HG03439 (cell line): ENCODE measurements at regions not wholly inside any gene's neighbourhood (a gene's known extent, or its start where the extent isn't known, plus 50 kb on each side); places are given as distances from the start of the nearest gene placed in this dataset.
A peak's percentile ranks its signal among the peaks of the same experiment; 100 is the strongest.
"Not testable (repeated sequence)": the region's sequence is repeated elsewhere in the genome, so short reads cannot be mapped to it uniquely, and the experiment has no call there.

Experiments
- ATAC-seq: cut with Tn5 transposase; IDR thresholded peaks from one replicate; pipeline ENCODE4 v1.9.1; 2021; ENCODE audit warnings: mild to moderate bottlenecking, moderate library complexity; ENCODE audit not compliant: unreplicated experiment

DNA sequence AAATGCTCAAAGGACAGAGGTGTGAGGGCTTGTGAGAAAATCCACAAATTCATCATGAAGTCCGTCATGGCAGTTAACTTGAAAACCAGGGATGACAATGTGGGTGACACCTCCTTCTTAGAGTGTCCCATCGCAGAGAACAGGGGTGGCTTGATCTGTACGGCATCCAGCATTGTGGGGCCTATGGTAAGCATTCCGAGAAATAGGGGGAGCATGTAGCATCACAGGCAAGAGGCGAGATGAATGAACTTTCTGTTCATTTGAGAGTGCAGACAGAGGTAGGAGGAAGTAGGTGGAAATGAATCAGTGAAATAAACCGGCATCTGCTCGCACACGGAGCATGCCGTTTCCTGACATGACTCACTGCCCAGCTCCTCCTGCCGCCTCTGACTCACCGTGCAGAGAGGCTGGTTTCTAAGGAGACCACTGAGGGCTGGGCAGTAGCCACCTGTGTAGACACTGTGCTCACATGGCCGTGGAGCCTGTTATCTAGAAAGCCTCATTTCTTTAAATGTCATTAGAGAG lies 339.0 kb downstream of the RFC3 start:
- peak; percentile 100 for ATAC-seq

- no peak for ATAC-seq
These were observed 342.0 kb downstream of the RFC3 start for GRCh38 chr13:34159946-34160345.

DNA sequence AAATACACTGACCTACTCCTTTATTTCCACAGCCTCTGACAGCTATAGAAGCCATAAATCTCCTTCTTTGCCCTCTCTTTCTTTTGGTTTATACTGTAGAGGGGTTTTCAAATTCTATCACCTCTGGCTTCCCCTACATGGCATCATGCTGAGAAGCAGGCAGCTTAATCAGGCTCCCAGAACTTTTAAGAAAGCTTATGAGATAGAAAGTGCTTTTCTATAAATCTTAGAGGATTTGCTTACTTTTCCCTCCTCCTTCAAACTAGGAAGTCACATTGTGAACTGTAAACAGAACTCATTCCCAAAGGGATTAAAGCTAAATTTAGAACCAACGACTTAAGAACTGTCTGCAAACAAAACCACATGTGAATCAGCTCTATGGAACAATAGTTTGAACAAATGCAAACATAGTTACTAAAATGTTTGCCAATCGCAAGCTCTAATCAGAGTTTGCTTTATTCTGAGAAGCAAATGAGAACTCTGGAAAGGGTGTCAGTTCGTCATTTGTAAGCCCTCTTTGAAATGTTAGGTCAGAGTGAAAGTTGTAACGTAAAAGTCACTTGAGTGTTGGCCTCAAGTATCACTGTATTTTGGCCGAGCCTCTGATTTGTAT lies 344.1 kb downstream of the RFC3 start:
- ATAC-seq, result no peak

- ATAC-seq, result no peak
These were observed 344.6 kb downstream of the RFC3 start for GRCh38 chr13:34162544-34162933.

- ATAC-seq, result no peak
These were observed 346.6 kb downstream of the RFC3 start for GRCh38 chr13:34164582-34164981.

- ATAC-seq, result no peak
These were observed 347.2 kb downstream of the RFC3 start for GRCh38 chr13:34165158-34165557.

DNA sequence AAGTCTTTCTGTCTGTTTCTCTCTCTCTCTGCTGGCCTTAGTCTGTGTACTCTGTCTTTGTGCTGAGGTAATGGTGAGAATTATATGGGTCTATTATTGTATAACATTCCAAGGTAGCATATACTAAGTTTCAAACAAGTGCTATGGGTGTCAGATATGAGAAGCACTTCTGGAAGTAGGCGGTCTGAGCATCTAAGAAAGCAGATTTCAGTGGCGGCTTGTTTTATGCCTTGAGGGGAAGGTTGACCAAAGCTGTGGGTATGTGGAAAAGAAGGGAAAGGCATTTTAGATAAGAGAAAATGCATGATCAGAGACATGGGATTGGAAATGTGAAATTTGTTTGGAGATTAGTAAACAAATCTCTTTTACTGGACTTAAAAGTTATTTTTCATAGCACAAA lies 348.5 kb downstream of the RFC3 start:
- no peak for ATAC-seq

DNA sequence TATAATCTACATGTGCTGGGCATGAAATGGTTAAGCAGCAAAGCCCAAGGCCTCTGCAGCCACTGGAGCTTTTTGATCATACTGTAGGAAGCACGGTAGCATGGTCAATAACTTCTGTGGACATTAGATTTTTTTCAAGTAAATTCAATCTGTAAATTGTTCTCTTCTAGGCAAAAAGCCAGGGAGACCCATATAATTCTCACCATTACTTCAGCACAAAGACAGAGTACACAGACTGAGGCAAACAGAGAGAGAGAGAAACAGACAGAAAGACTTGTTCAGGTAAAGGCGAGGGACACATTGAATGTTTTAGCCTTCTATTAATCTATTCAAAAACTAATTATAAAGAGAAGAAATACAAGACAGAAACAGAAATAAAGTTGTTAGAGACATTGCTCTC lies 349.4 kb downstream of the RFC3 start:
- no peak for ATAC-seq

- ATAC-seq, result no peak
These were observed 354.1 kb downstream of the RFC3 start for GRCh38 chr13:34172048-34172447.

GRCh38 chr13:34174671-34175145 lies 356.8 kb downstream of the RFC3 start:
- ATAC-seq, result no peak

GRCh38 chr13:34175551-34175950 lies 357.6 kb downstream of the RFC3 start:
- ATAC-seq, result no peak

- no peak for ATAC-seq
These were observed 358.7 kb downstream of the RFC3 start for GRCh38 chr13:34176633-34177032.

DNA sequence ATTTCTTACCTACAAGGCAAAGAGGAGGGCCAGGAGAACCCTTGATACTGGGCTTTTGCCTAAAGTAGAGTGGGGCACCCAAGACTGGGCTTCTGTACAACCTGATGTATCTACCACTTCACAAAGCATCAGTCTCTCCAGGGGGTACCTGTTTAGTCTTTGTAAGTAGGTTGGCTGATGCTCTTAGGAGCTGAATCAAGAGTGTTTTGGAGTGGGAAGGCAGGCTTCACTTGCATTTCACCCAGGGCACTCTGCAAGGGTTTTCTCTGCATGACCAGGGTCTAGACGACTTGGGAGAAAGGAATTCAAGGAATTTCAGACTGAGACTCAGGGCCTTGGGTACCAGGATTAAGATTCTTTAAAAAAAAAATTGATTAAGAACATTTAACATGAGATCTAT lies 361.5 kb downstream of the RFC3 start:
- ATAC-seq, result no peak

DNA sequence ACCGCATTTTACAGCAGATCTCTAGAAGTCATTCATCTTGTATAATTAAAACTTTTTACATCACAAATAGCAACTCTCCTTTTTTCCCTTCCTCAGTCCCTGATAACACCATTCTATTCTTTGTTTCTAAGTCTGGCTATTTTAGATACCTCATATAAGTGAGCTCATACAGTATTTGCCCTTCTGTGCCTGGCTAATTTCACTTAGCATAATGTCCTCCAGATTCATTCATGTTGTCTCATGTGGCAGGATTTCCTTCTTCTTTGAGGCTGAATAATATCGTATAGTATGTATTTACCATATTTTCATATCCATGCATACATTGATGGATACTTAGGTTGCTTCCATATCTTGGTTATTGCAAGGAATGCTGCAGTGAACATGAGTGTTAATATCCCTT lies 362.0 kb downstream of the RFC3 start:
- no peak for ATAC-seq

DNA sequence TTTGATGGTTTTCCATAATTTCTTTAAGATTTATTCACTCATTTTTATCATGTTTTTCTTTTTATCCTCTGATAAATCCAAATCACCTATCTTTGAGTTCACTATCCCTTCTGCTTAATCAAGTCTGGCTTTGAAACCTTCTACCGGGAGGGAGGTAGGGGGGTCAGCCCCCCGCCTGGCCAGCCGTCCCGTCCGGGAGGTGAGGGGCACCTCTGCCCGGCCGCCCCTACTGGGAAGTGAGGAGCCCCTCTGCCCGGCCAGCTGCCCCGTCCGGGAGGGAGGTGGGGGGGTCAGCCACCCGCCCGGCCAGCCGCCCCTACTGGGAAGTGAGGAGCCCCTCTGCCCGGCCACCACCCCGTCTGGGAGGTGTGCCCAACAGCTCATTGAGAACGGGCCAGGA lies 363.3 kb downstream of the RFC3 start:
- not testable (repeated sequence) for ATAC-seq

GRCh38 chr13:34189946-34190345 lies 372.0 kb downstream of the RFC3 start:
- no peak for ATAC-seq

GRCh38 chr13:34201050-34201913 lies 383.3 kb downstream of the RFC3 start:
- ATAC-seq, result no peak

- ATAC-seq, result no peak
These were observed 389.4 kb downstream of the RFC3 start for GRCh38 chr13:34207334-34207733.

DNA sequence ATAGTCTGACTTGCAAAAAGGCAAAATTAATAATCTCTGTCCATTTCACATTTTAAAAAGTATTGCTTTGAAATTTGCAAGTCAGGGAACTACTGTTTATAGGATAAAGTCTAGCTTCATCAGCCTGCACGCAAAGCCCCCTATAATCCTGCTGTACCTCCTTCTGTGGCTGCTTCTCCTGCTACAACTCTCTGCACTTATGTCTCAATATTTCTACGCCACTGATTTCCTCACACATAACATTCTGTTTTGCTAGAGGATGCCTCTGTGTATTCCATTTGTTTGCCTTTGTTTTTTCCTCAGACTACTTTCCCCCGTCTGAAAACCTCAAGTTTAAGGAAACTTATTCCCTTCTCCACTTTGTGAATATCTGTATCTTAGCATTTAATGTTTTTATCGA lies 389.9 kb downstream of the RFC3 start:
- ATAC-seq, result no peak

DNA sequence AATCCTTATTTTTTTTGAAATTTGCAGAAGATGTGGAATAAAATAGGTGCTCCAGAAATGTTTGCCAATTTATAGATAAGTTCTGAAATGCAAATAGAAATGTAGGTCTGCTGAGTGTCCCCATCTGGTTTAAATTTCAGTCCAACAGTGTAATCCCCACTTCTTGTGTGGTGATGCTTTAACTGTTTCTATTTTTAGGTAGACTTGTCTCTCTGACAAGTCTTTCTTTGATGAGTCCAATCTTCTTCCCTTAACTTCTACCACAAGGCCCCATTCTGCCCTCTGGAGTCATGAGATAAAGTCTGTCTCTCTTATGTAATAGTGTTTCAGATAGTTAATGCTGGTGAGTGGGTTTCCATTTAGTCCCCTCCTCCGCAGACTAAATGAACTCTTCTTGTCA lies 390.4 kb downstream of the RFC3 start:
- no peak for ATAC-seq

- no peak for ATAC-seq
These were observed 392.4 kb downstream of the RFC3 start for GRCh38 chr13:34210341-34210740.

DNA sequence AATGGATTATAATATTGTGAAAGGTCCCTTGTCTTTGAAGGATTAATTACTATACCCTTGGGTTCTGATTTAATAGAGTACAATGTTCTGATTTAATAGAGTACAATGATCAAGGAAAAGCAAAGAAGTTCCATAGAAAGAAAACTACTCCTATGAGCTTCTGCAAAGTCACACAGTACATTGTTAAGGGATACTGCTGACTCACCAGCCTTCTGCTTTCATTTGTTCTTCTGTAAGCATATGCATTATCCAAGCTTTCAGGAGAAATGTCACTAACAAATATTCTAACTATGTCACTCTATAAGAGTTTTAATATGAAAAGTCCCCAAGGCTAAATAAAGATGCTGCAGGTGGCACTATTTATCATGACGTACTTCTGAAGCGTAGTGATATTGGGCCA lies 396.7 kb downstream of the RFC3 start:
- ATAC-seq, result no peak
